HG02759 (cell line): ENCODE measurements at regions not wholly inside any gene's neighbourhood (a gene's known extent, or its start where the extent isn't known, plus 50 kb on each side); places are given as distances from the start of the nearest gene placed in this dataset.
"Not testable (repeated sequence)": the region's sequence is repeated elsewhere in the genome, so short reads cannot be mapped to it uniquely, and the experiment has no call there.

ENCODE experiments used
- ATAC-seq: cut with Tn5 transposase; IDR thresholded peaks from one replicate; pipeline ENCODE4 v1.9.1; 2021; ENCODE audit warnings: mild to moderate bottlenecking, moderate library complexity; ENCODE audit not compliant: unreplicated experiment

- no peak for ATAC-seq
Observed at GRCh38 chr6:169861431-169862042, 110.1 kb downstream of the ERMARD start.

- no peak for ATAC-seq
Observed at GRCh38 chr6:169859978-169860703, 108.7 kb downstream of the ERMARD start.

GRCh38 chr6:169859401-169859977, 108.1 kb downstream of the ERMARD start:
- ATAC-seq, result no peak

GRCh38 chr6:169858935-169859351, 107.5 kb downstream of the ERMARD start:
- ATAC-seq, result no peak

- no peak for ATAC-seq
Observed at GRCh38 chr6:169858293-169858934, 107.0 kb downstream of the ERMARD start.

GRCh38 chr6:169857343-169858292, 106.2 kb downstream of the ERMARD start:
- no peak for ATAC-seq

GRCh38 chr6:169856442-169857342, 105.3 kb downstream of the ERMARD start:
- ATAC-seq, result not testable (repeated sequence)

GRCh38 chr6:169854813-169855212, 103.4 kb downstream of the ERMARD start:
- ATAC-seq, result no peak

- no peak for ATAC-seq
Observed at GRCh38 chr6:169854083-169854725, 102.8 kb downstream of the ERMARD start.

- no peak for ATAC-seq
Observed at GRCh38 chr6:169853196-169854082, 102.0 kb downstream of the ERMARD start.

- ATAC-seq, result no peak
Observed at GRCh38 chr6:169852504-169853195, 101.2 kb downstream of the ERMARD start.

- no peak for ATAC-seq
Observed at GRCh38 chr6:169851641-169852503, 100.5 kb downstream of the ERMARD start.

GRCh38 chr6:169850746-169851145, 99.3 kb downstream of the ERMARD start:
- ATAC-seq, result no peak

GRCh38 chr6:169850154-169850553, 98.7 kb downstream of the ERMARD start:
- no peak for ATAC-seq

GRCh38 chr6:169849396-169849795, 98.0 kb downstream of the ERMARD start:
- no peak for ATAC-seq

- ATAC-seq, result no peak
Observed at GRCh38 chr6:169848946-169849345, 97.5 kb downstream of the ERMARD start.

- no peak for ATAC-seq
Observed at GRCh38 chr6:169847901-169848311, 96.5 kb downstream of the ERMARD start.
